ENCODE measurements at regions not wholly inside any gene's neighbourhood (a gene's known extent, or its start where the extent isn't known, plus 50 kb on each side); places are given as distances from the start of the nearest gene placed in this dataset.

- peaks cover 31% of the 10 kb centered on the region for H3K4me1 ChIP-seq (ENCODE audit: control insufficient read depth, insufficient read depth, low read length)
- H3K9ac ChIP-seq (ENCODE audit: low read length) = no peak overlapping the region
- H3K4me3 ChIP-seq (ENCODE audit: low read depth, low read length) = no peak overlapping the region
- H3K27me3 ChIP-seq (ENCODE audit: control insufficient read depth, insufficient read depth, low read length) = no peaks in the 10 kb centered on the region
- H3K36me3 ChIP-seq (ENCODE audit: control insufficient read depth, insufficient read depth, low read length) = no peaks in the 10 kb centered on the region
- no peaks in the 10 kb centered on the region for H3K9me3 ChIP-seq (ENCODE audit: control insufficient read depth, insufficient read depth, low read depth, low read length)
- no peak overlapping the region for H3K27ac ChIP-seq (ENCODE audit: low read depth, low read length)
Measured at GRCh38 chr14:65237941-65238340, 135.6 kb upstream of the MAX start.

DNA sequence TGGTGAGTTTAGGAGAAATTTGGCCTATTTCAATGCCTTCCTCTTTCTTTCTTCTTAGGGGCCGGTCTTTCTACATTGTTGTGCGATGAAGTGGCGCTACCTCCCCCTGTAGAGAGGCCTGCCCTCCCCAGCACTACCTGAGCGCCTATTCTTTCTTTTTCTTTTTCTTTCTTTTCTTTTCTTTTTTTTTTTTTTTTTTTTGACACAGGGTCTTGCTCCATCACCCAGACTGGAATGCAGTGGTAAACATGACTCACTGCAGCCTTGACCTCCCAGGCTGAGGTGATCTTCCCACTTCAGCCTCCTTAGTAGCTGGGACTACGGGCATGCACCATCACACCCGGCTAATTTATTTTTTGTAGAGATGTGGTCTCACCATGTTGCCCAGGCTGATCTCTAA lies 136.1 kb upstream of the MAX start:
- no peak overlapping the region for H3K27ac ChIP-seq (ENCODE audit: low read depth, low read length)
- no peak overlapping the region for H3K4me3 ChIP-seq (ENCODE audit: low read depth, low read length)
- no peak overlapping the region for H3K9ac ChIP-seq (ENCODE audit: low read length)
- no peaks in the 10 kb centered on the region for H3K27me3 ChIP-seq (ENCODE audit: control insufficient read depth, insufficient read depth, low read length)
- H3K36me3 ChIP-seq (ENCODE audit: control insufficient read depth, insufficient read depth, low read length) = no peaks in the 10 kb centered on the region
- H3K9me3 ChIP-seq (ENCODE audit: control insufficient read depth, insufficient read depth, low read depth, low read length) = no peaks in the 10 kb centered on the region
- peaks cover 31% of the 10 kb centered on the region for H3K4me1 ChIP-seq (ENCODE audit: control insufficient read depth, insufficient read depth, low read length)

DNA sequence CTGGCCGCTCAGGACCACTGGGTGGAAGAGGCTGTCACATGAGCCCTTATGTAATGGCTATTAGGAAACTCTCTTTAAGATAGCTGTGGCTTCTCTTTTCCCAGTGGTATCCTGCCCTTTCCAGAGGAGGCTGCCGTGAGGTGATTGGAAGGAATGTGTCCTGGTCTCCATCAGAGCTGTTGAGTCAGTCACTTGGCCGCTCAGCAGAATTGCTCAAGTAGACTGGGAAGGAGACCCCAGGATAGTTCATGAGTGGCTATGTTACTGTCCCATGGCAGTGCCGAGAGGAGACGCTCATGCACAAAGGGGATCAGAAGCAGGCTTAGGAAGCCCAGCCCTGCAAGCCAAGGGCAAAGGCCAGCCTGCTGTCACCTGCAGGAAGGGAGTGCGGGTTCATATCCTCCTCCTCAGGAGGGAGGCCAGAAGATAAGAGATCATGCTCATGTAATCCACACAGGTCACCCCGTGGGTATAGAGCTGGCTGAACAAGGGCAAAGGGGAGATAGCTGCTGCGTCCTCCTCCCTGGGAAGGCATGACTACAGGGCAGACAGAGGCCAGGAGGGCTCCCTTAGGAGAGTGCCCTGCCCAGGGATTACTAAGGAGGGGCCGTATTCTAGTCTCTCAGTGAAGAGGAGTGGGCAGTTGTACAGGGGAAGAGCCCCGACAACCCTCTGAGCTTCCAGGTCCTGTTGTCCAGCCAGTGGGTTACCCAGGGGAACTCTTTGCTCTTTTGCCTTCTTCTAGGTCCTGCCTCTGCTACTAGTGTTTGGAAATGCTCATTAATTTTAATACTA lies 137.0 kb upstream of the MAX start:
- Histone ChIP-seq H3K9ac (ENCODE audit: low read length) (no peak overlapping the region), H3K27me3 (ENCODE audit: control insufficient read depth, insufficient read depth, low read length) (no peaks in the 10 kb centered on the region), H3K4me3 (ENCODE audit: low read depth, low read length) (no peak overlapping the region), H3K4me1 (ENCODE audit: control insufficient read depth, insufficient read depth, low read length) (peaks cover 31% of the 10 kb centered on the region), H3K27ac (ENCODE audit: low read depth, low read length) (no peak overlapping the region), H3K9me3 (ENCODE audit: control insufficient read depth, insufficient read depth, low read depth, low read length) (no peaks in the 10 kb centered on the region), H3K36me3 (ENCODE audit: control insufficient read depth, insufficient read depth, low read length) (no peaks in the 10 kb centered on the region)

DNA sequence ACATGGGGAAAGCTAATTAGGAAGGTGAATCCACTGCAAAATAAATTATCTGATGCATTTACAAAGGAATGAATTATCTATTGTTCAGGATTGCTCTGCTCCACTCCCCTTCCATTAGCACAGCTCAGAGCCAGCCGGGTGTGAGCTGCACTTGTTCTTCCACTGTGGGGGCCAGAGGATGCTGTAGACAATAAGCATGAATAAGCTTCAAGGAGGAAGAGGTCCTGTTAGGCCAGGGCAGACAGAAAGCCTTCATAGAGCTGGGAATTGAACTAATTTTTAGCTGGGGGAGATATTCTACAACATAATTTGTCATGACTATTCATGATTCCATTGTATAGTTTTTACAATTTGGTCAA lies 137.6 kb upstream of the MAX start:
- H3K4me1 ChIP-seq (ENCODE audit: control insufficient read depth, insufficient read depth, low read length) = peaks cover 31% of the 10 kb centered on the region
- H3K36me3 ChIP-seq (ENCODE audit: control insufficient read depth, insufficient read depth, low read length) = no peaks in the 10 kb centered on the region
- no peak overlapping the region for H3K27ac ChIP-seq (ENCODE audit: low read depth, low read length)
- no peak overlapping the region for H3K4me3 ChIP-seq (ENCODE audit: low read depth, low read length)
- no peaks in the 10 kb centered on the region for H3K27me3 ChIP-seq (ENCODE audit: control insufficient read depth, insufficient read depth, low read length)
- H3K9ac ChIP-seq (ENCODE audit: low read length) = no peak overlapping the region
- no peaks in the 10 kb centered on the region for H3K9me3 ChIP-seq (ENCODE audit: control insufficient read depth, insufficient read depth, low read depth, low read length)

GRCh38 chr14:65241125-65241752 lies 138.9 kb upstream of the MAX start:
- H3K27me3 ChIP-seq (ENCODE audit: control insufficient read depth, insufficient read depth, low read length) = no peaks in the 10 kb centered on the region
- no peak overlapping the region for H3K9ac ChIP-seq (ENCODE audit: low read length)
- no peak overlapping the region for H3K27ac ChIP-seq (ENCODE audit: low read depth, low read length)
- H3K36me3 ChIP-seq (ENCODE audit: control insufficient read depth, insufficient read depth, low read length) = no peaks in the 10 kb centered on the region
- no peak overlapping the region for H3K4me3 ChIP-seq (ENCODE audit: low read depth, low read length)
- peaks cover 31% of the 10 kb centered on the region for H3K4me1 ChIP-seq (ENCODE audit: control insufficient read depth, insufficient read depth, low read length)
- no peaks in the 10 kb centered on the region; the same call in 1 of the 2 replicates for H3K9me3 ChIP-seq (ENCODE audit: control insufficient read depth, insufficient read depth, low read depth, low read length)

GRCh38 chr14:65242732-65243134 lies 140.4 kb upstream of the MAX start:
- Histone ChIP-seq H3K4me3 (ENCODE audit: low read depth, low read length) (no peak overlapping the region), H3K4me1 (ENCODE audit: control insufficient read depth, insufficient read depth, low read length) (peaks cover 19% of the 10 kb centered on the region), H3K36me3 (ENCODE audit: control insufficient read depth, insufficient read depth, low read length) (no peaks in the 10 kb centered on the region), H3K9me3 (ENCODE audit: control insufficient read depth, insufficient read depth, low read depth, low read length) (no peaks in the 10 kb centered on the region; the same call in 1 of the 2 replicates), H3K27me3 (ENCODE audit: control insufficient read depth, insufficient read depth, low read length) (no peaks in the 10 kb centered on the region), H3K27ac (ENCODE audit: low read depth, low read length) (no peak overlapping the region), H3K9ac (ENCODE audit: low read length) (no peak overlapping the region)

GRCh38 chr14:65243766-65244442 lies 141.6 kb upstream of the MAX start:
- H3K27ac ChIP-seq (ENCODE audit: low read depth, low read length) = no peak overlapping the region
- peaks cover 8% of the 10 kb centered on the region; the same call in 1 of the 2 replicates for H3K4me1 ChIP-seq (ENCODE audit: control insufficient read depth, insufficient read depth, low read length)
- no peak overlapping the region for H3K9ac ChIP-seq (ENCODE audit: low read length)
- H3K9me3 ChIP-seq (ENCODE audit: control insufficient read depth, insufficient read depth, low read depth, low read length) = no peaks in the 10 kb centered on the region; the same call in 1 of the 2 replicates
- H3K4me3 ChIP-seq (ENCODE audit: low read depth, low read length) = no peak overlapping the region
- no peaks in the 10 kb centered on the region for H3K27me3 ChIP-seq (ENCODE audit: control insufficient read depth, insufficient read depth, low read length)
- H3K36me3 ChIP-seq (ENCODE audit: control insufficient read depth, insufficient read depth, low read length) = no peaks in the 10 kb centered on the region

- Histone ChIP-seq H3K9ac (ENCODE audit: low read length) (no peak overlapping the region), H3K27ac (ENCODE audit: low read depth, low read length) (no peak overlapping the region), H3K4me3 (ENCODE audit: low read depth, low read length) (no peak overlapping the region), H3K36me3 (ENCODE audit: control insufficient read depth, insufficient read depth, low read length) (no peaks in the 10 kb centered on the region), H3K9me3 (ENCODE audit: control insufficient read depth, insufficient read depth, low read depth, low read length) (peaks cover 8% of the 10 kb centered on the region), H3K27me3 (ENCODE audit: control insufficient read depth, insufficient read depth, low read length) (no peaks in the 10 kb centered on the region), H3K4me1 (ENCODE audit: control insufficient read depth, insufficient read depth, low read length) (peaks cover under 1% of the 10 kb centered on the region; the same call in 1 of the 2 replicates)
Measured at GRCh38 chr14:65249471-65250161, 147.3 kb upstream of the MAX start.

DNA sequence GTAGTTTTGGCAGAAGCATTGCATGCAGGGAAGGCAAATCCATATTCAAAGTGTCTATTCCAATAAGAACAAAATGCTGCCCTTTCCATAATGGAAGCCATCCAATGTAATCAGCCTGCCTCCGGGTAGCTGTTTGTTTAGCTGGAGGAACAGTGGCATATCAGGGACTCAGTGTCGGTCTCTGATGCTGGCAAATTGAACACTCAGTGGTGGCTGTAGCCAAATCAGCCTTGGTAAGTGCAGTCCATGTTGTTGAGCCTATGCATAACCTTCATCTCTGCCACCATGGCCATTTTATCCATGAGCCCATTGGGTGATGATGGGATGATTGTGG lies 147.8 kb upstream of the MAX start:
- Histone ChIP-seq H3K36me3 (ENCODE audit: control insufficient read depth, insufficient read depth, low read length) (no peaks in the 10 kb centered on the region), H3K9me3 (ENCODE audit: control insufficient read depth, insufficient read depth, low read depth, low read length) (peaks cover 8% of the 10 kb centered on the region), H3K4me1 (ENCODE audit: control insufficient read depth, insufficient read depth, low read length) (peaks cover 5% of the 10 kb centered on the region), H3K27me3 (ENCODE audit: control insufficient read depth, insufficient read depth, low read length) (no peaks in the 10 kb centered on the region), H3K4me3 (ENCODE audit: low read depth, low read length) (no peak overlapping the region), H3K27ac (ENCODE audit: low read depth, low read length) (no peak overlapping the region), H3K9ac (ENCODE audit: low read length) (no peak overlapping the region)

DNA sequence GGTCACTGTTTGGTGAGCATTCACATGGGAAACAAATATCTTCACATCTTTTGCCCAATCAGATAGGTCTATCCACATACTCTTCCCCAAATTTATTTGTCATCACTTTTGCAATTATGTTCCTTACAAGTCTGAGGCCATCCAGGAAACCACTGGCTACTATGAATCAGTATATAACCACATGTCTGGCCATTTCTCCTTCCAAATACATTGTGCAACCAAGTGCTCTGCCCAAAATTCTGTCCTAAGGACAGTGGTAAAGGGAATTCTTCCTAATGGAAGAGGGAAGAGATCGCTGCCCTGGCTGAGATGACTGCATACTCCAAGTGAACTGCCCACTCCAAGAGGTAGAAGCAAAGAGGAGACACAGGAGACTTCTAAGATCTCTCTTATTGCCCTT lies 148.9 kb upstream of the MAX start:
- H3K9me3 ChIP-seq (ENCODE audit: control insufficient read depth, insufficient read depth, low read depth, low read length) = peaks cover 8% of the 10 kb centered on the region
- no peak overlapping the region for H3K27ac ChIP-seq (ENCODE audit: low read depth, low read length)
- no peak overlapping the region for H3K9ac ChIP-seq (ENCODE audit: low read length)
- no peaks in the 10 kb centered on the region for H3K27me3 ChIP-seq (ENCODE audit: control insufficient read depth, insufficient read depth, low read length)
- H3K4me3 ChIP-seq (ENCODE audit: low read depth, low read length) = no peak overlapping the region
- peaks cover 16% of the 10 kb centered on the region for H3K4me1 ChIP-seq (ENCODE audit: control insufficient read depth, insufficient read depth, low read length)
- H3K36me3 ChIP-seq (ENCODE audit: control insufficient read depth, insufficient read depth, low read length) = no peaks in the 10 kb centered on the region

Measured in HUES6 (cell line).